ENCODE measurements at regions not wholly inside any gene's neighbourhood (a gene's known extent, or its start where the extent isn't known, plus 50 kb on each side); places are given as distances from the start of the nearest gene placed in this dataset.
A peak's percentile ranks its signal among the peaks of the same experiment; 100 is the strongest.
"Not testable (repeated sequence)": the region's sequence is repeated elsewhere in the genome, so short reads cannot be mapped to it uniquely, and the experiment has no call there.

- peak; percentile 41 for DNase-seq
Measured at GRCh38 chr4:107468156-107468555, 251.9 kb downstream of the PAPSS1 start.

DNA sequence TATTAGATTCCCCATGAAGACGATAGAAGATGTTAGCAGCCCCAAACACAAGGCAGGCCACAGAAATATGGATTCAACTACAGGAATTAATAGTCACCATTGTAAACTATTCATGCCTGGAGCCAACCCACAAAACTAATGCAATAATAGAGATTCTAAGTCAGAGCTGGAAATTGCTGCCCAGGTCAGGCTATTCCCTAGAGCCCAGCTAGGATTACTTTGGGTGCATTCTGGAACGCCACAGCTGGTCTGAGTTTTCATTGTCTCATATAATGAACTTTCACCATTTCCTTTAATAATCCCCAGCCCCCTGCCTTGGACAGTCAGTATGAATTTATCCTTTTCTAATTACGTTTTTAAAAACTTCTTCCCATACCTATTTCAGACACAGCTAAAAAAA is 252.6 kb downstream of the PAPSS1 start:
- DNase-seq, result no peak

DNA sequence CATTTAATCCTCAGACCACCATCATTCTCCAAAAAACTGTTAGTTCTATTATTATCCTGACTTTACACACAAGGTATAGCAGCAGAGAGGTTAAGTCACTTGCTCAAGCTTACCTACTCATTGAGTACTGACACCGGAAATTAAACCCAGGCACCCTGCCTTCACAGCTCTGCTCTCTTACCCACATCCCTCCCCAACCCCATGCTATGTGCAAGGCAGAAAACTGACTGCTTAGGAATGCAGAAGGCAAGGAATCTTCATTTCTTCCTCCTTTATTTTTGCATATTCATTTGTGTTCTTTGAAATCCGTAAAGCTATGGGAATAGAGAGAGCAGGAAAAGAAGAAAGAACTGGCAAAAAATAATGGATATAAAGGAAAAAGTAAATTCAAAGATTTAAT is 261.8 kb downstream of the PAPSS1 start:
- no peak for DNase-seq

GRCh38 chr4:107453987-107454386 is 266.0 kb downstream of the PAPSS1 start:
- DNase-seq, result no peak

DNA sequence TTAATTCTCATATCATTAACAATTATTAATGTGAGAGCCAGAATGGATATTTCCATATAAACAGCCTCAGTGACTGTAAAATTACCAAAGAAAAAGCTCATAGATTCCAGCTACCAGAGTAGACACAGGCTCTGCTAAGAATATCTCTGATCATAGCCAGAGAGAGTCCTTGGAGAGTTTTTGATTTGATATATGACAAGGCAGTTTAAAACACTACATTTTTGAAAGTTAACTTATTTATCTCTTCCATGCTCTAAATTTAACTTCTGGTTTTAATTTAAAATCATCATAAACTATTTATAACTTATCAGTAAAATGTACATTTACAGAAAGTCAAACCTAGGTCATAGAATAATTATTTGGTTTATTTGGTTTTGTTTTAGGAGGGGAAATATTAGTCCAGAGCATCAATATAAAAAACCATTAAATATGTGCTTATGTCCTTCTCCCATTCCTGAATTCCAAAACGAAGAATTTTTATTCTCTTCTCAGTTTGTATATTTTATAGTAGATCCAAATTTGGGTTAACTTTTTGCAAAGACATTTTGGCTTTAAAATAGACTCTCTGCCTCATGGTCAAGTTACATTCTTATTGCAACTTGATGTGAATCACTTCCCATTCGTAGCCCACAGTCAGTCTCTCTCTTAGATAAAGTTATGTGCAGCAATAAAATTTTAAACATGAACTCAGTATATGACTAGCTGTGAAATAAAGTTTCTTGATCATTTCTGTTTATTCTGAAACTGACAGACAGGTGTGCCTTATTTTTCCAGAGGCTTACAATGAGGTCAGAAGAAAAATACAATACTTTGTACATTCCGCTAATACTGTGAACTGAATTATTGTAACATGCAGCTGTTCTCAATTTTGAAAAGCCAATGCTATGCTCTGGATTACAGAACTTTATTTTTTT is 267.1 kb downstream of the PAPSS1 start:
- DNase-seq, result no peak

- no peak for DNase-seq
Measured at GRCh38 chr4:107449611-107450369, 270.2 kb downstream of the PAPSS1 start.

DNA sequence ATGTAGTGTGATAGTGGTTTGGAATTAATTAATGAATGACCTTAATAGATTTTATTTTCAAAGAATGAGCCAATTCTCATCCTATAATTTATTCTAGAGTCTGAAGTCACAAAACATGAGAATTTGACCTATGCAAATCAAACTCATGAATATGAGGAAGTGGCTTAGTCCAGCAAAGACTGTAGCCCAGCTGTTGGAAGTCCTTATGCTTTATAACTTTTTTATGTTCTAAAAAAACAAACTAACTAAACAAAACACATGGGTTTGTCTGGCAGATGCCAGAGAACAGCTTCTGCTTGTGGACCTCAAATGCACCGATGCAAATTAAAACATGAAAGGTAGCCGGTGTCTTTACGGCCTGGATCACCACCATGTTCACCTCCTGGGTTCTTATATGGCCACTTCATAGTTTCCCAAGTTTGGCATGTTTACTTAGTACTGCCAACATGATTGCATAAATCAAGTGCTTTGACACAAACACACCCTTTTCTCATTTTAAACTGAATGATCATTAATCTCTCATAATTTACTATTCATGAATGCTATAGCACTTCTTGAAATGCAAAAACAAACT is 277.4 kb downstream of the PAPSS1 start:
- DNase-seq, result no peak

GRCh38 chr4:107439401-107439800 is 280.6 kb downstream of the PAPSS1 start:
- no peak for DNase-seq

GRCh38 chr4:107436471-107436870 is 283.6 kb downstream of the PAPSS1 start:
- not testable (repeated sequence) for DNase-seq

DNA sequence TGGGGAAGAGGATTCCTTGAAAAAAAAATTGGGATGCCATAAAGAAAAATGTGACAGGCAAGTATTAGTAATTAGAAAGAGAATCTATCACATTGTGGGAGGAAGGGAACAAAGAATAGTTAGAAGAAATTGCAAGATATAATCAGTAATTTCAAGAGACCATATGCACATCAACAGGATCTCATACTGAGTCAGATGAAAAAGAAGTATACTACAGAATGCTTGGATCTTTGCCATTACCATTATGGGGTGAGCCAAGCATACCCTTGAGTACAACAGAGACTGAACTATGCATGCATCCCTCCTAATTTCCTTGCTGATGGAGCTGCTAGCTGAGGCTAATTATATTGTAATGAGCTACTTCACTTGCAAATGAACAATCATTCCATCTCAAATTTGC is 287.6 kb downstream of the PAPSS1 start:
- peak; percentile 60 for DNase-seq

GRCh38 chr4:107423677-107424405 is 296.2 kb downstream of the PAPSS1 start:
- no peak for DNase-seq

DNA sequence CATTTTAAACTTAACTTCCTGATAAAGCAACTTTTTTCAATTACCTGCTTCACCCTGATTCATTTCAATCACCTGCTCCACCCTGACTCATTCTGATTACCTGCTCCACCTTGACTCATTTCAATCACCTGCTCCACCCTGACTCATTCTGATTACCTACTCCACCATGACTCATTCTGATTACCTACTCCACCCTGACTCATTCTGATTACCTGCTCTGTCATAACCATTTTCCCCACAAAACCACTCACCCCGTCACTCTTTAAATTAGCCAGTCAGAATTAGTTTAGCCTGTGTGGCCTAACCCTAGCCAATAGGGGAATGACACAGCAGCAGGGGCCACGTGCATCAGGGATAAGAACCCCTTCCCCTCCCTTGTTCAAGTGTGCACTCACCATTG is 300.5 kb downstream of the PAPSS1 start:
- not testable (repeated sequence) for DNase-seq

GRCh38 chr4:107419052-107419451 is 301.0 kb downstream of the PAPSS1 start:
- no peak for DNase-seq

- DNase-seq, result not testable (repeated sequence)
Measured at GRCh38 chr4:107415490-107415889, 304.5 kb downstream of the PAPSS1 start.

DNA sequence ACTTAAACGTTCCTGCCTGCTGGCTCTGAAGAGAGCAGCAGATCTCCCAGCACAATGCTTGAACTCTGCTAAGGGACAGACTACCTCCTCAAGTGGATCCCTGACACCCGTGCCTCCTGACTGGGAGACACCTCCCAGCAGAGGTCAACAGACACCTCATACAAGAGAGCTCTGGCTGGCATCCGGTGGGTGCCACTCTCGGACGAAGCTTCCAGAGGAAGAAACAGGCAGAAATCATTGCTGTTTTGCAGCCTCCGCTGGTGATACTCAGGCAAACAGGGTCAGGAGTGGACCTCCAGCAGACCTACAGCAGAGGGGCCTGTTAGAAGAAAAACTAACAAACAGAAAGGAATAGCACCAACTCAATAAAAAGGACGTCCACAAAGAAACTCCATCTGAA is 310.2 kb downstream of the PAPSS1 start:
- DNase-seq, result not testable (repeated sequence)

GRCh38 chr4:107408968-107409367 is 311.1 kb downstream of the PAPSS1 start:
- DNase-seq, result no peak

- DNase-seq, result peak; percentile 6
Measured at GRCh38 chr4:107404591-107405300, 315.3 kb downstream of the PAPSS1 start.

GRCh38 chr4:107402291-107402690 is 317.7 kb downstream of the PAPSS1 start:
- DNase-seq, result no peak

GRCh38 chr4:107392951-107393350 is 327.1 kb downstream of the PAPSS1 start:
- DNase-seq, result peak; percentile 23

GRCh38 chr4:107392380-107392779 is 327.7 kb downstream of the PAPSS1 start:
- no peak for DNase-seq

GRCh38 chr4:107391630-107392028 is 328.4 kb downstream of the PAPSS1 start:
- peak; percentile 9 for DNase-seq

DNA sequence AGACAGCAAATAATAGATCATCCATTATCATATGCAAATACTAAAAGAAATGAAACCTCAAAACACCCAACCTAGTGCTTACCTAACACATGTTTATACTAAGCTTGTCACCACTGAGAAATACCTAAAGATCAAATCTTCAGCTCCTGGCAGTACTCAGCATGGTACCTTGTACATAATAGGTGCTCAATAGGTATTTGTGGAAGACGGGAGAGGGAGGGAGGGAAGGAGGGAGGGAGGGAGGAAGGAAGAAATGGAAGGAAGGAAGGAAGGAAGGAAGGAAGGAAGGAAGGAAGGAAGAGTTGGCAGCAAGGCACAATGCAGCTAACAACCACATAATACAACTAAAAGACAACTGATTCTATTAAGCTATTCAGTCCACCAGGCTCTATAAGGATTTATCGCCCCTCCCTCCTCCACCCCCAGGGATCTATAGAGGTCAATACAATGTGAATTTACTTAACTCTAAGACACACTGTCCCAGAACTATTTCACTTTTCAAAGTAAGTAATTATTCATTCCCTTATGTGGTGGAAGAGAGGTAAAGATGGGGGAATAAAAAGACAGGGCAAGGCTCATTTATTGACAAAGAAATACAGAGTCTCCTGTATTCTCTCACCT is 328.9 kb downstream of the PAPSS1 start:
- no peak for DNase-seq

Measured in fibroblast of skin of right quadriceps (primary cell).